Right lobe of liver (tissue), 4 donors: ENCODE measurements at regions not wholly inside any gene's neighbourhood (a gene's known extent, or its start where the extent isn't known, plus 50 kb on each side); places are given as distances from the start of the nearest gene placed in this dataset.

Source experiments
- POLR2A ChIP-seq: fragments of 450-650 bp; IDR thresholded peaks from one replicate; pipeline ENCODE4 v1.6.1; 2017; ENCODE audit warnings: antibody characterized with exemption, mild to moderate bottlenecking
- TF ChIP-seq, protein P1 (sequence below), 4 donors: fragments of 200-600 bp in 3 of 4; fragments of 450-650 bp in 1 of 4; IDR thresholded peaks; one replicate each; pipeline versions ENCODE4 v1.5.1 to v1.8.0; 2016 to 2022; ENCODE audit warnings: antibody characterized with exemption in 4 of 4, mild to moderate bottlenecking in 2 of 4
- donor health status: DM: no; HTN: no; CAD: no.
- donor health status: DM: no; HTN: no; CAD: no.
- donor health status: DM: no; HTN: yes; CAD: no.

DNA sequence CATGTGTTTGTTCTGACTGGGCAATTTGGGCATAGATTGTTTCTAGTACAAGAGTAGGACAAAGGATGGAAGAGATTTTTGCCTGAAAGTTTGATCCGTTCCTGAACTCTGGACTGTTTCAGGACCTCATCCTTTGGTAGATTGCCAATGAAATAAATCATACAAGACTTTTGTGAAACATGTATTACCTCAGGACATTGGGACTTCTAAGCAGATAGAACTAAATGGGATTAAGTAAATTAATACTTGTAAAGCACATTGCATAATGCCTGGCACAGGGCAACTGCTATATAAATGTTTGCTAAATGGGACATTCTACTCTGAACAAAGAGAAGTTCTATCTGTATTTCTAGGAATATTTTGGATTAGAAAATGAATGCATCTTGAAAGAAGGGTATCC lies 164.8 kb upstream of the RPS6KA3 start:
- TF ChIP-seq, protein P1, sequence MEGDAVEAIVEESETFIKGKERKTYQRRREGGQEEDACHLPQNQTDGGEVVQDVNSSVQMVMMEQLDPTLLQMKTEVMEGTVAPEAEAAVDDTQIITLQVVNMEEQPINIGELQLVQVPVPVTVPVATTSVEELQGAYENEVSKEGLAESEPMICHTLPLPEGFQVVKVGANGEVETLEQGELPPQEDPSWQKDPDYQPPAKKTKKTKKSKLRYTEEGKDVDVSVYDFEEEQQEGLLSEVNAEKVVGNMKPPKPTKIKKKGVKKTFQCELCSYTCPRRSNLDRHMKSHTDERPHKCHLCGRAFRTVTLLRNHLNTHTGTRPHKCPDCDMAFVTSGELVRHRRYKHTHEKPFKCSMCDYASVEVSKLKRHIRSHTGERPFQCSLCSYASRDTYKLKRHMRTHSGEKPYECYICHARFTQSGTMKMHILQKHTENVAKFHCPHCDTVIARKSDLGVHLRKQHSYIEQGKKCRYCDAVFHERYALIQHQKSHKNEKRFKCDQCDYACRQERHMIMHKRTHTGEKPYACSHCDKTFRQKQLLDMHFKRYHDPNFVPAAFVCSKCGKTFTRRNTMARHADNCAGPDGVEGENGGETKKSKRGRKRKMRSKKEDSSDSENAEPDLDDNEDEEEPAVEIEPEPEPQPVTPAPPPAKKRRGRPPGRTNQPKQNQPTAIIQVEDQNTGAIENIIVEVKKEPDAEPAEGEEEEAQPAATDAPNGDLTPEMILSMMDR (IDR thresholded peaks at IDR 0.05): no peak
- no peak for TF ChIP-seq POLR2A
